Gastrocnemius medialis (tissue), 4 donors: ENCODE measurements at regions not wholly inside any gene's neighbourhood (a gene's known extent, or its start where the extent isn't known, plus 50 kb on each side); places are given as distances from the start of the nearest gene placed in this dataset.

ENCODE experiments used
- ATAC-seq, 2 donors: fragments of 150-250 bp; one replicate each; pipeline ENCODE4 v1.9.1; 2016
- DNase-seq, 2 donors: peaks; one replicate each; pipeline ENCODE4 v3.0.0-alpha.2; 2019
- H3K27ac ChIP-seq, 4 donors: fragments of 200-600 bp; sonication (generic); 1 replicate in 1 of 4; 2 replicates in 3 of 4; pipeline ENCODE4 v1.5.1; 2016 to 2018; ENCODE audit warnings: mild to moderate bottlenecking in 2 of 4, moderate library complexity in 1 of 4
- H3K27me3 ChIP-seq, 3 donors: fragments of 200-600 bp; sonication (generic) in 2 of 3; 1 replicate in 1 of 3; 2 replicates in 2 of 3; pipeline versions ENCODE4 v1.5.1 to v1.6.0; 2016 to 2019; ENCODE audit warnings: mild to moderate bottlenecking in 1 of 3, moderate library complexity in 1 of 3
- H3K36me3 ChIP-seq, 2 donors: fragments of 200-600 bp; sonication (generic) in 1 of 2; one replicate each; pipeline ENCODE4 v1.5.1; 2017 to 2018
- H3K4me1 ChIP-seq, 2 donors: fragments of 200-600 bp; sonication (generic) in 1 of 2; one replicate each; pipeline ENCODE4 v1.5.1; 2016 to 2017; ENCODE audit warnings: mild to moderate bottlenecking in 2 of 2
- H3K4me3 ChIP-seq, 4 donors: fragments of 200-600 bp; sonication (generic) in 3 of 4; 1 replicate in 1 of 4; 2 replicates in 3 of 4; pipeline ENCODE4 v1.5.1; 2016 to 2019; ENCODE audit warnings: mild to moderate bottlenecking in 2 of 4
- H3K9me3 ChIP-seq, 3 donors: fragments of 200-600 bp; sonication (generic) in 2 of 3; 1 replicate in 1 of 3; 2 replicates in 2 of 3; pipeline ENCODE4 v1.5.1; 2016 to 2019
- POLR2A ChIP-seq, 2 donors: fragments of 450-650 bp; IDR thresholded peaks; one replicate each; pipeline ENCODE4 v1.6.1; 2017; ENCODE audit warnings: antibody characterized with exemption in 2 of 2, mild to moderate bottlenecking in 2 of 2, moderate library complexity in 2 of 2
- in situ Hi-C, 4 donors: fragments of 200-750 bp; cut with MboI; loops; one replicate each; pipeline versions ENCODE4 v1.15.0 to v1.8.0; 2017; ENCODE audit warnings: low sequenced_read_pairs in 4 of 4
- intact Hi-C: fragments of 100-400 bp; cut with DNase I; formaldehyde crosslinking; loops from one replicate; pipeline ENCODE4 v1.15.1; 2023; ENCODE audit warnings: low total_unique reads
- TF ChIP-seq, protein P1 (sequence below), 5 experiments: fragments of 450-650 bp in 3 of 5; fragments of 200-600 bp in 2 of 5; sonication (generic) in 2 of 5; IDR thresholded peaks in 4 of 5; conservative IDR thresholded peaks in 1 of 5; 1 replicate in 4 of 5; 2 replicates in 1 of 5; pipeline ENCODE4 v1.5.1; 2016 to 2019; ENCODE audit warnings: antibody characterized with exemption in 5 of 5, mild to moderate bottlenecking in 3 of 5, moderate library complexity in 3 of 5

DNA sequence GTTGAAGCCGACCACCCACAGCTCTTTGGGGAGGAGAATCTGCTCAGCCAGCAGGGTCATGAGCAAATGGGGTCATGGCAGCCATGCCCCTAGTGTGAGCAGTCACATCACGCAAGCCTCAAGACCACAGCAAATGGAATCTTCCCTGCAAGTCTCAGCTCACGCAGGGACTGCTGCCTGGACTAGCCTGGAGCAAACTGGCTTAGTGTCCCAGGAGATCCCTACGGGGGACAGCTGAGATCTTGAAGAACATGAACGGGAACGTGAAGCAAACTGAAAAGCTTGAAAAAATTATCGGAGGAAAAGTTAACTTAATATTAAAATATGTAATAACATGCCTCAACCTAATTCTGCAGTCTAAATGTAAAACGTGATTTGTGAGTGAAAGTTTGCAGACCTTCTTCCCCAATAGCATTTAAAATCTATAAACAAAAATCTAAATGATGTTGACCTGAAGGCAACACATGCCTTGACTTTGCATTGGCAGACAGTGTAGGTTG is 118.4 kb downstream of the FAM124B start:
- no peak overlapping the region for H3K4me3 ChIP-seq
- no peak for DNase-seq
- H3K27ac ChIP-seq = no peak overlapping the region
- in situ Hi-C loops (loop anchor here in 1 of 4 donors (10.0 kb wide), 1 partner anchor 289 kb away; no protein-coding TSS in a partner anchor), intact Hi-C loops (no loop called here)
- no peak for ATAC-seq
- TF ChIP-seq, protein P1, sequence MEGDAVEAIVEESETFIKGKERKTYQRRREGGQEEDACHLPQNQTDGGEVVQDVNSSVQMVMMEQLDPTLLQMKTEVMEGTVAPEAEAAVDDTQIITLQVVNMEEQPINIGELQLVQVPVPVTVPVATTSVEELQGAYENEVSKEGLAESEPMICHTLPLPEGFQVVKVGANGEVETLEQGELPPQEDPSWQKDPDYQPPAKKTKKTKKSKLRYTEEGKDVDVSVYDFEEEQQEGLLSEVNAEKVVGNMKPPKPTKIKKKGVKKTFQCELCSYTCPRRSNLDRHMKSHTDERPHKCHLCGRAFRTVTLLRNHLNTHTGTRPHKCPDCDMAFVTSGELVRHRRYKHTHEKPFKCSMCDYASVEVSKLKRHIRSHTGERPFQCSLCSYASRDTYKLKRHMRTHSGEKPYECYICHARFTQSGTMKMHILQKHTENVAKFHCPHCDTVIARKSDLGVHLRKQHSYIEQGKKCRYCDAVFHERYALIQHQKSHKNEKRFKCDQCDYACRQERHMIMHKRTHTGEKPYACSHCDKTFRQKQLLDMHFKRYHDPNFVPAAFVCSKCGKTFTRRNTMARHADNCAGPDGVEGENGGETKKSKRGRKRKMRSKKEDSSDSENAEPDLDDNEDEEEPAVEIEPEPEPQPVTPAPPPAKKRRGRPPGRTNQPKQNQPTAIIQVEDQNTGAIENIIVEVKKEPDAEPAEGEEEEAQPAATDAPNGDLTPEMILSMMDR (IDR thresholded peaks at IDR 0.05 in 4 of 5, conservative IDR thresholded peaks at IDR 0.05 in 1 of 5) = no peak
- H3K9me3 ChIP-seq = no peaks in the 10 kb centered on the region
- H3K36me3 ChIP-seq = no peaks in the 10 kb centered on the region
- peaks cover 0 to 5% (median 0%) of the 10 kb centered on the region in 3 donors for H3K27me3 ChIP-seq
- H3K4me1 ChIP-seq = no peaks in the 10 kb centered on the region

DNA sequence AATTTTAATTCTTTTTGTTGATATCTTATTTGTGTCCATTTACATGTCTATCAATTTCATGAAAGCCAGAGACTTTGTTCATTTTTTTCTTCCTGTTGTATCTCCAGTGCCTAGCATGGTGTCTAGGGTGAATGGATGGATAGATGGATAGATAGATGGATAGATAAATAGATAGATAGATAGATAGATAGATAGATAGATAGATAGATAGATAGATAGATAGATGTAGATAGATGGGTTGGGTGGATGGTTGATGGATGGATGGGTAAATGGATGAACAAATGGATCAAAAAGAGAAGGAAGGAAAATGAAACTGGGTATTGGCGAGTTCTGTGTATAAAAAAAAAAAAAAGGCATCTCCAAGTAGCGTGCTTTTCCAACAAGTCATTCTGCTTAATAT is 120.5 kb downstream of the FAM124B start:
- Histone ChIP-seq H3K36me3 (no peaks in the 10 kb centered on the region), H3K4me3 (no peak overlapping the region), H3K4me1 (no peaks in the 10 kb centered on the region), H3K27ac (no peak overlapping the region), H3K9me3 (no peaks in the 10 kb centered on the region), H3K27me3 (no peaks in the 10 kb centered on the region)
- TF ChIP-seq, protein P1 (IDR thresholded peaks at IDR 0.05 in 4 of 5, conservative IDR thresholded peaks at IDR 0.05 in 1 of 5) = no peak
- no peak for TF ChIP-seq POLR2A (IDR thresholded peaks at IDR 0.05)
- no peak for ATAC-seq
- intact Hi-C loops (no loop called here), in situ Hi-C loops (loop anchor here in 1 of 4 donors (10.0 kb wide), 1 partner anchor 287 kb away; no protein-coding TSS in a partner anchor)
- DNase-seq = no peak

DNA sequence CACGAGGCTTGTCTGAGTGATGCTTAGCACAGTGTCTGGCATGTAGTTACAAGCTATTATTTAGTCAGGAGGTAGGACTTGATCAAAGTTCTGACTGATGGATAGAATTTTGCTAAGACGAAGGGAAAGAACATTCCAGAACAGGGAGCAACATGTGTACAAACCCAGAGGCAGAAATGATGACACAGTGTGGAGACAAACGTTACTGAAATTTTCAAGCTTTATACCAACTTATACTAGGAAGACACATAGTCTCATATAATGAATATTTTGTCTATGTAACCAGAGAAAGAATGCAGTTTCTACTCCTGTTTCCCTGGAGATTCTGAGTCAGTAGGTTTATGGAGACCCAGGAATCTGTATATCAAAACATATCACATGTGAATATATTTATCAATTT is 123.4 kb downstream of the FAM124B start:
- Histone ChIP-seq H3K4me3 (no peak overlapping the region), H3K4me1 (no peaks in the 10 kb centered on the region), H3K27me3 (no peaks in the 10 kb centered on the region), H3K27ac (no peak overlapping the region), H3K9me3 (no peaks in the 10 kb centered on the region), H3K36me3 (no peaks in the 10 kb centered on the region)
- intact Hi-C loops = no loop called here
- DNase-seq (no peak), ATAC-seq (no peak)
- TF ChIP-seq, protein P1 (IDR thresholded peaks at IDR 0.05 in 4 of 5, conservative IDR thresholded peaks at IDR 0.05 in 1 of 5) = no peak
- TF ChIP-seq POLR2A (IDR thresholded peaks at IDR 0.05) = no peak
- in situ Hi-C loops = loop anchor here in 1 of 4 donors (10.0 kb wide), 1 partner anchor 284 kb away; no protein-coding TSS in a partner anchor

DNA sequence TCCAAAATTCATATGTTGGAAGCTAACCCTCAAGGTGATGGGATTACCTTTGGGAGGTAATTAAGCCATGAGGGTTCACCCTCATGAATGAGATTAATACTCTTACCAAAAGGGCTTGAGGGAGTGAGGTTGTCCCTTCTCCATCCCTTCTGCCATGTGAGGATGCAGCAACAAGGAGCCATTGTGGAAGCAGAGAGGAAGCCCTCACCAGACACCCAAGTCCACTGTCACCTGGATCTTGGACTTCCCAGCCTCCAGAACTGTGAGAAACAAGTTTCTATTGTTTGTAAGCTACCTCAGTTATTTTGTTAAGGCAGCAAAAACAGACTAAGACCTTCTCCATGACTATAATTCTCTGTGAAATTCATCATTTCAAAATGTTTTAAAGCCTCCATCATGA is 125.7 kb downstream of the FAM124B start:
- in situ Hi-C loops (loop anchor here in 1 of 4 donors (10.0 kb wide), 1 partner anchor 281 kb away; no protein-coding TSS in a partner anchor), intact Hi-C loops (no loop called here)
- no peaks in the 10 kb centered on the region for H3K36me3 ChIP-seq
- no peaks in the 10 kb centered on the region for H3K4me1 ChIP-seq
- no peaks in the 10 kb centered on the region for H3K9me3 ChIP-seq
- no peaks in the 10 kb centered on the region for H3K27me3 ChIP-seq
- no peak overlapping the region for H3K27ac ChIP-seq
- no peak overlapping the region for H3K4me3 ChIP-seq
- DNase-seq (no peak), ATAC-seq (no peak)
- TF ChIP-seq POLR2A (IDR thresholded peaks at IDR 0.05) = no peak
- TF ChIP-seq, protein P1 (IDR thresholded peaks at IDR 0.05 in 4 of 5, conservative IDR thresholded peaks at IDR 0.05 in 1 of 5) = no peak
